Psoas muscle (tissue), 7 donors: ENCODE measurements at regions not wholly inside any gene's neighbourhood (a gene's known extent, or its start where the extent isn't known, plus 50 kb on each side); places are given as distances from the start of the nearest gene placed in this dataset.

Experiments
- ATAC-seq, 4 donors: fragments of 200-7000 bp; cut with Tn5 transposase; one replicate each; pipeline ENCODE4 v1.9.1; 2020; ENCODE audit warnings: moderate library complexity in 3 of 4, mild to moderate bottlenecking in 2 of 4
- DNase-seq, 2 donors: peaks; one replicate each; pipeline ENCODE4 v3.0.0-alpha.2; 2020
- H3K27ac ChIP-seq: fragments of 200-600 bp; one replicate; pipeline ENCODE4 v1.8.0; 2022
- H3K27me3 ChIP-seq, 3 donors: fragments of 200-600 bp in 1 of 3; one replicate each; pipeline versions ENCODE4 v1.6.1 to v1.8.0; 2013 to 2022; ENCODE audit warnings: low read length in 2 of 3, mild to moderate bottlenecking in 2 of 3, moderate library complexity in 1 of 3; ENCODE audit not compliant: insufficient read depth in 3 of 3
- H3K36me3 ChIP-seq, 2 donors: fragments of 200-600 bp in 1 of 2; one replicate each; pipeline versions ENCODE4 v1.6.1 to v1.8.0; 2013 to 2022; ENCODE audit warnings: low read depth in 1 of 2, mild to moderate bottlenecking in 1 of 2, moderate library complexity in 1 of 2; ENCODE audit not compliant: insufficient read depth in 1 of 2
- H3K4me1 ChIP-seq: fragments of 200-600 bp; one replicate; pipeline ENCODE4 v1.8.0; 2022
- H3K4me3 ChIP-seq: fragments of 200-600 bp; one replicate; pipeline ENCODE4 v1.8.0; 2022; ENCODE audit warnings: mild to moderate bottlenecking
- H3K9me3 ChIP-seq: fragments of 200-600 bp; one replicate; pipeline ENCODE4 v1.8.0; 2022
- WGBS, 3 donors: extraction: QIAGEN DNeasy Blood & Tissue Kit; methylation state at CpG; one replicate each; pipeline versions ENCODE4 v1.1.6 to v1.1.7; 2013; 5-methylcytosine and 5-hydroxymethylcytosine counted together
- intact Hi-C, 2 donors: fragments of 100-400 bp; cut with DNase I; formaldehyde crosslinking; loops; one replicate each; pipeline versions ENCODE4 v1.11.0 to v1.14.2; 2022
- TF ChIP-seq, protein P1 (sequence below): fragments of 200-600 bp; IDR thresholded peaks from one replicate; pipeline ENCODE4 v1.8.0; 2022; ENCODE audit warnings: antibody characterized with exemption
- donor health status: healthy with polysubstance abuse.
- donor health status: DM: no; HTN: no; CAD: no; lungs with moderate emphysema.
- donor health status: Bipolar disorder and iron deficiency.
- donor health status: healthy.
- donor health status: DM: yes; HTN: yes; CAD: no.
- donor health status: DM: no; HTN: no; CAD: no.
- donor health status: DM: yes; HTN: yes; CAD: no.

- no peak for ATAC-seq
- intact Hi-C loops, result no loop called here
- TF ChIP-seq, protein P1, sequence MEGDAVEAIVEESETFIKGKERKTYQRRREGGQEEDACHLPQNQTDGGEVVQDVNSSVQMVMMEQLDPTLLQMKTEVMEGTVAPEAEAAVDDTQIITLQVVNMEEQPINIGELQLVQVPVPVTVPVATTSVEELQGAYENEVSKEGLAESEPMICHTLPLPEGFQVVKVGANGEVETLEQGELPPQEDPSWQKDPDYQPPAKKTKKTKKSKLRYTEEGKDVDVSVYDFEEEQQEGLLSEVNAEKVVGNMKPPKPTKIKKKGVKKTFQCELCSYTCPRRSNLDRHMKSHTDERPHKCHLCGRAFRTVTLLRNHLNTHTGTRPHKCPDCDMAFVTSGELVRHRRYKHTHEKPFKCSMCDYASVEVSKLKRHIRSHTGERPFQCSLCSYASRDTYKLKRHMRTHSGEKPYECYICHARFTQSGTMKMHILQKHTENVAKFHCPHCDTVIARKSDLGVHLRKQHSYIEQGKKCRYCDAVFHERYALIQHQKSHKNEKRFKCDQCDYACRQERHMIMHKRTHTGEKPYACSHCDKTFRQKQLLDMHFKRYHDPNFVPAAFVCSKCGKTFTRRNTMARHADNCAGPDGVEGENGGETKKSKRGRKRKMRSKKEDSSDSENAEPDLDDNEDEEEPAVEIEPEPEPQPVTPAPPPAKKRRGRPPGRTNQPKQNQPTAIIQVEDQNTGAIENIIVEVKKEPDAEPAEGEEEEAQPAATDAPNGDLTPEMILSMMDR, result no peak
Measured at GRCh38 chr1:73576083-73576482, 621.9 kb downstream of the LRRIQ3 start.

GRCh38 chr1:73564294-73564693 is 633.7 kb downstream of the LRRIQ3 start:
- ATAC-seq (no peak), DNase-seq (no peak)
- Histone ChIP-seq H3K27me3 (no peaks in the 10 kb centered on the region), H3K27ac (no peak overlapping the region), H3K4me3 (no peak overlapping the region), H3K9me3 (no peaks in the 10 kb centered on the region), H3K4me1 (no peaks in the 10 kb centered on the region), H3K36me3 (no peaks in the 10 kb centered on the region)
- 66 to 69% (median 66%) methylated on average over 4 of the region's 4 CpGs for WGBS, 3 donors
- intact Hi-C loops, result no loop called here
- TF ChIP-seq, protein P1, result no peak

More at GRCh38 chr1:73576083-73576482, 621.9 kb downstream of the LRRIQ3 start:
- Histone ChIP-seq H3K27ac (no peak overlapping the region), H3K36me3 (no peaks in the 10 kb centered on the region), H3K9me3 (no peaks in the 10 kb centered on the region), H3K4me3 (no peak overlapping the region), H3K27me3 (no peaks in the 10 kb centered on the region), H3K4me1 (no peaks in the 10 kb centered on the region)
- WGBS, 3 donors, result 74 to 91% (median 78%) methylated on average over 2 of the region's 2 CpGs
- no peak for DNase-seq

GRCh38 chr1:73556270-73556669 is 641.7 kb downstream of the LRRIQ3 start:
- no peak for DNase-seq
- no peak overlapping the region for H3K4me3 ChIP-seq
- H3K27me3 ChIP-seq, result no peaks in the 10 kb centered on the region
- H3K4me1 ChIP-seq, result no peaks in the 10 kb centered on the region
- no peak for ATAC-seq
- no peaks in the 10 kb centered on the region for H3K36me3 ChIP-seq
- no peak overlapping the region for H3K27ac ChIP-seq
- TF ChIP-seq, protein P1, result no peak
- intact Hi-C loops, result no loop called here
- H3K9me3 ChIP-seq, result no peaks in the 10 kb centered on the region

GRCh38 chr1:73537400-73537799 is 660.6 kb downstream of the LRRIQ3 start:
- TF ChIP-seq, protein P1, result no peak
- no peak overlapping the region for H3K4me3 ChIP-seq
- WGBS, 3 donors, result 87 to 100% (median 88%) methylated on average over 1 of the region's 1 CpG
- H3K27ac ChIP-seq, result no peak overlapping the region
- no peak for ATAC-seq
- DNase-seq, result no peak
- H3K36me3 ChIP-seq, result no peaks in the 10 kb centered on the region
- no peaks in the 10 kb centered on the region for H3K27me3 ChIP-seq
- no peaks in the 10 kb centered on the region for H3K9me3 ChIP-seq
- intact Hi-C loops, result no loop called here
- no peaks in the 10 kb centered on the region for H3K4me1 ChIP-seq

GRCh38 chr1:73517603-73518191 is 680.3 kb downstream of the LRRIQ3 start:
- no peak overlapping the region for H3K27ac ChIP-seq
- ATAC-seq, result no peak
- DNase-seq, result no peak
- no peaks in the 10 kb centered on the region for H3K4me1 ChIP-seq
- no peaks in the 10 kb centered on the region for H3K9me3 ChIP-seq
- no peaks in the 10 kb centered on the region for H3K36me3 ChIP-seq
- 65 to 68% (median 66%) methylated on average over 3 of the region's 3 CpGs for WGBS, 3 donors
- intact Hi-C loops, result no loop called here
- TF ChIP-seq, protein P1, result no peak
- H3K4me3 ChIP-seq, result no peak overlapping the region
- no peaks in the 10 kb centered on the region for H3K27me3 ChIP-seq
